Vagina (tissue), 2 donors: ENCODE measurements at regions not wholly inside any gene's neighbourhood (a gene's known extent, or its start where the extent isn't known, plus 50 kb on each side); places are given as distances from the start of the nearest gene placed in this dataset.

Experiments
- DNase-seq, 2 donors: peaks; one replicate each; pipeline ENCODE4 v3.0.0-alpha.2; 2017; ENCODE audit errors: extremely low spot score in 2 of 2
- H3K27ac ChIP-seq: fragments of 200-600 bp; sonication (generic); one replicate; pipeline ENCODE4 v1.5.1; 2019
- H3K27me3 ChIP-seq: fragments of 200-600 bp; sonication (generic); one replicate; pipeline ENCODE4 v1.5.1; 2019
- H3K36me3 ChIP-seq, 2 donors: fragments of 200-600 bp; sonication (generic); one replicate each; pipeline ENCODE4 v1.5.1; 2017 to 2019
- H3K4me1 ChIP-seq: fragments of 200-600 bp; sonication (generic); one replicate; pipeline ENCODE4 v1.5.1; 2019
- H3K4me3 ChIP-seq, 2 donors: fragments of 200-600 bp; sonication (generic); 1 replicate in 1 of 2; 2 replicates in 1 of 2; pipeline ENCODE4 v1.5.1; 2016 to 2019
- H3K9me3 ChIP-seq: fragments of 200-600 bp; sonication (generic); one replicate; pipeline ENCODE4 v1.5.1; 2019
- POLR2A ChIP-seq, 2 donors: fragments of 450-650 bp; IDR thresholded peaks; one replicate each; pipeline ENCODE4 v1.6.1; 2017; ENCODE audit warnings: antibody characterized with exemption in 2 of 2, mild to moderate bottlenecking in 2 of 2, moderate library complexity in 2 of 2
- POLR2AphosphoS5 ChIP-seq, 2 donors: sonication (generic); formaldehyde crosslinking; IDR thresholded peaks; one replicate each; pipeline ENCODE4 v1.9.0; 2017; ENCODE audit warnings: antibody characterized with exemption in 2 of 2, mild to moderate bottlenecking in 2 of 2, low read depth in 1 of 2; ENCODE audit not compliant: insufficient read depth in 1 of 2
- intact Hi-C: fragments of 100-400 bp; cut with DNase I; formaldehyde crosslinking; loops from one replicate; pipeline ENCODE4 v1.15.1; 2023
- TF ChIP-seq, protein P1 (sequence below), 3 experiments: fragments of 450-650 bp in 2 of 3; fragments of 200-600 bp in 1 of 3; sonication (generic) in 1 of 3; IDR thresholded peaks; one replicate each; pipeline ENCODE4 v1.5.1; 2017 to 2019; ENCODE audit warnings: antibody characterized with exemption in 3 of 3, mild to moderate bottlenecking in 2 of 3, moderate library complexity in 2 of 3

DNA sequence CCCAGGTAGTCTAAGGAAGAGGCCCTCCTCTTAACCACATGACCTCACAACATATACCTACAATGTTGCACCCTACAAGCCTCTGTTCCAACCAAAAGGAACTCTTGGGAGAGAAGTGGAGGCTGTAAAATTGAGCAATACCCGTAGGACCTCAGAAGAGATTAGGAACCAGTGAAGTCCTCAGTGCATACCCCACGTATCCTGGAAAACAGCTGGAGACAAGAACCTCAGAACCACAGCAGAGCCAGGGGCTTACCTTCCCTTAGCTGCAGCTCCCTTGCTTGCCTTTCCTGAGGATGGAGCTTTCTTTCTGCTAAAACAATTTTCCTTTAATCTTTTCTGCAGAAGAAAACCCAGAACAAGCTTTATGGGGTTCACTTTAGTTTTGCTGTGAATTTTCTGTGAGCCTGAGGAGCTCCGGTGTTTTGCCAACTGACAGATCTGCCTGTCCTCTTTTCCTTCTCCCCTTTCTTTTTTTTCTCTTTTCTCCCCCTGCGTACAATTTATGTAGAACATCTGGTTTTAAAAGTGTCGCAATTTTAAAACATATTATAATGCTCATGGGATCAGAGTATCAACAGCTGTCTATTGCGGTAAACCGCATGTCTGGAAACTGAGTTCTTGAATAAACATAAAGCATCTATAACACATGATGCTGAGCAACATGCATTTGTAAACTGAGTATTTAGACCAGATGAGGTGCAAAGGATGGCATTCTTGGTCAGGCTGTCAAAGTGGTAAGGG is 226.4 kb upstream of the MAF start:
- Histone ChIP-seq H3K36me3 (no peaks in the 10 kb centered on the region), H3K4me1 (peaks cover 4% of the 10 kb centered on the region), H3K9me3 (no peaks in the 10 kb centered on the region), H3K4me3 (no peak overlapping the region), H3K27ac (peak overlapping the region; percentile 36), H3K27me3 (no peaks in the 10 kb centered on the region)
- intact Hi-C loops, result no loop called here
- TF ChIP-seq POLR2AphosphoS5 (IDR thresholded peaks at IDR 0.05; ENCODE audit: insufficient read depth in 1 of 2, low read depth in 1 of 2) (no peak), POLR2A (IDR thresholded peaks at IDR 0.05) (no peak)
- TF ChIP-seq, protein P1, sequence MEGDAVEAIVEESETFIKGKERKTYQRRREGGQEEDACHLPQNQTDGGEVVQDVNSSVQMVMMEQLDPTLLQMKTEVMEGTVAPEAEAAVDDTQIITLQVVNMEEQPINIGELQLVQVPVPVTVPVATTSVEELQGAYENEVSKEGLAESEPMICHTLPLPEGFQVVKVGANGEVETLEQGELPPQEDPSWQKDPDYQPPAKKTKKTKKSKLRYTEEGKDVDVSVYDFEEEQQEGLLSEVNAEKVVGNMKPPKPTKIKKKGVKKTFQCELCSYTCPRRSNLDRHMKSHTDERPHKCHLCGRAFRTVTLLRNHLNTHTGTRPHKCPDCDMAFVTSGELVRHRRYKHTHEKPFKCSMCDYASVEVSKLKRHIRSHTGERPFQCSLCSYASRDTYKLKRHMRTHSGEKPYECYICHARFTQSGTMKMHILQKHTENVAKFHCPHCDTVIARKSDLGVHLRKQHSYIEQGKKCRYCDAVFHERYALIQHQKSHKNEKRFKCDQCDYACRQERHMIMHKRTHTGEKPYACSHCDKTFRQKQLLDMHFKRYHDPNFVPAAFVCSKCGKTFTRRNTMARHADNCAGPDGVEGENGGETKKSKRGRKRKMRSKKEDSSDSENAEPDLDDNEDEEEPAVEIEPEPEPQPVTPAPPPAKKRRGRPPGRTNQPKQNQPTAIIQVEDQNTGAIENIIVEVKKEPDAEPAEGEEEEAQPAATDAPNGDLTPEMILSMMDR (IDR thresholded peaks at IDR 0.05), result no peak
- DNase-seq, result no peak

DNA sequence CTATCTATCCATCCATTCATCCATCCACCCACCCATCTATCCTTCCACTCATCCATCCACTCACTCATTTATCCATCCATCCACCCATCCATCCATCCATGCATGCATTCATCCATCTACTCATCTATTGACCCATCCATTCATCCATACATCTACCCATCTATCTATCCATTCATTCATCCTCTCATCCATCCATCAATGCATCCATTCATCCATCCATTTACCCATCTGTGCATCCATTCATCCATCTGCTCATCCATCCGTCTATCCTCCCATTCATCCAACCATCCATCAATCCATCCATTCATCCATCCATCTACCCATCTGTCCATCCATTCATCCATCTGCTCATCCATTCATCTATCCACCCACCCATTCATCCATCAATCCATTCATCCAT is 224.5 kb upstream of the MAF start:
- intact Hi-C loops, result loop anchor here (1.0 kb wide), 1 partner anchor 35 kb away; no protein-coding TSS in a partner anchor
- Histone ChIP-seq H3K36me3 (no peaks in the 10 kb centered on the region), H3K9me3 (no peaks in the 10 kb centered on the region), H3K4me1 (peaks cover 4% of the 10 kb centered on the region), H3K27me3 (no peaks in the 10 kb centered on the region), H3K27ac (no peak overlapping the region), H3K4me3 (no peak overlapping the region)
- no peak for DNase-seq
- TF ChIP-seq POLR2AphosphoS5 (IDR thresholded peaks at IDR 0.05; ENCODE audit: insufficient read depth in 1 of 2, low read depth in 1 of 2) (no peak), POLR2A (IDR thresholded peaks at IDR 0.05) (no peak)
- TF ChIP-seq, protein P1 (IDR thresholded peaks at IDR 0.05), result no peak

DNA sequence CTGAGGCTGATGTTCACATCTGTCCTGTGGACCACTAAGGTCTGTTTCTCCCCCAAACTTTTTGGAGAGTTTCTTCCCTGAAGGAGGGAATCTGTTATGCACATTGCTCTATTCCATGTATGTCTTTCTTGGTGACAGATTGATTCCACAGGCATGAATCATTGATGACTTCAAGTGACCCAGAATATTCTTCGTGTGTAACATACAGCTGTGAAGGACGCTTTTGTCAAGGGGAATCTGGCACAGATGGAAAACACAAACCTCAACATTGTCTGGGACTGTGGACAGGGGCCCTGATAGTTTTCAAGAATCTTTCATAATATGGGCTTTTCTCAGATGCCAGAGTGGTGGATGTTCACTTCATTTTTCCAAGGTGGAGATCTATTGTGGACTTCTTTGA is 223.1 kb upstream of the MAF start:
- no peak overlapping the region for H3K27ac ChIP-seq
- no peak for DNase-seq
- peaks cover 4% of the 10 kb centered on the region for H3K4me1 ChIP-seq
- no peaks in the 10 kb centered on the region for H3K27me3 ChIP-seq
- H3K9me3 ChIP-seq, result no peaks in the 10 kb centered on the region
- no peak overlapping the region for H3K4me3 ChIP-seq
- intact Hi-C loops, result no loop called here
- no peaks in the 10 kb centered on the region for H3K36me3 ChIP-seq
- TF ChIP-seq POLR2AphosphoS5 (IDR thresholded peaks at IDR 0.05; ENCODE audit: insufficient read depth in 1 of 2, low read depth in 1 of 2) (no peak), POLR2A (IDR thresholded peaks at IDR 0.05) (no peak)
- TF ChIP-seq, protein P1 (IDR thresholded peaks at IDR 0.05), result no peak

DNA sequence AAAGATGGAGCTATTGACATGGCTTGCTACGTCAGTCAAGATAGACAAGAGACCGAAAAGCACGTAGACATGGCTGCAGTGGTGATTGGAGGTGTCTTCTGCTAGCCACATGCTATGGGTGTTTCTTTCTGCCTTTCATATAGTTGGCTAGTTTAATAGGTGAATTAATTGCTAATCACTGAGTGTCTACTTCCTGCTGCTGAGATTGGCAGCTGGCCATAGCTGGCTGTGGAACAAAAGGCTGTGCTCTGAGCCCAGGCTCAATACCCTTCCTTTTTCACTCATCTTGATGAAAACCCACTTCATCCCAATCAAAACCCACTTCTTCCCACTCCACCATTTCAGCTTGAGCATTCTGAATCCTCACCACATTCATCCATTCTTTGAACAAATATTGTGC is 221.4 kb upstream of the MAF start:
- no peaks in the 10 kb centered on the region for H3K9me3 ChIP-seq
- H3K27me3 ChIP-seq, result no peaks in the 10 kb centered on the region
- DNase-seq, result no peak
- H3K36me3 ChIP-seq, result no peaks in the 10 kb centered on the region
- intact Hi-C loops, result no loop called here
- H3K27ac ChIP-seq, result no peak overlapping the region
- no peak for TF ChIP-seq POLR2A (IDR thresholded peaks at IDR 0.05)
- peaks cover 4% of the 10 kb centered on the region for H3K4me1 ChIP-seq
- H3K4me3 ChIP-seq, result no peak overlapping the region

DNA sequence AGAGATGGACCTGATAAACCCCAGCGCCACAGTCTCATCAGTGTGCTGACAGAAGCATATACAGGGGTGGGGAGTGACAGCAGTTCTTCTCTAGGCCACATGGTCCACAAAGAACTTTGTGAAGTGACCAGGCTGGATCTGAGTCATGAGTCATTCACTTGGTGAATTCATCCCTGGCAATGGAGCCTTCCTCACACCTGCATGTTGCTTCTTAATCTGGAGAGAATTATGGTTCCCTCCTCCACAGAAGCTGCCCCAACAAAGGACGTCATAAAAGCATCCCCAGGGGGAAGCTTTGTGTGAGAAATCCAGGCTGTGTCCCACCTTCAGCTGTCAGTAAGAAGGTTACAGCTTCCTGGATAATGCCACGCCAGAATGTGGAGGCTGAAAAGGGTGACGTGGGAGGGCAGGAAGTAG is 215.6 kb upstream of the MAF start:
- H3K36me3 ChIP-seq, result no peaks in the 10 kb centered on the region
- H3K9me3 ChIP-seq, result no peaks in the 10 kb centered on the region
- intact Hi-C loops, result no loop called here
- TF ChIP-seq POLR2AphosphoS5 (IDR thresholded peaks at IDR 0.05; ENCODE audit: insufficient read depth in 1 of 2, low read depth in 1 of 2), result no peak
- no peak for TF ChIP-seq POLR2A (IDR thresholded peaks at IDR 0.05)
- TF ChIP-seq, protein P1 (IDR thresholded peaks at IDR 0.05), result no peak
- H3K27ac ChIP-seq, result no peak overlapping the region
- no peaks in the 10 kb centered on the region for H3K27me3 ChIP-seq
- H3K4me3 ChIP-seq, result no peak overlapping the region
- no peaks in the 10 kb centered on the region for H3K4me1 ChIP-seq
- no peak for DNase-seq
